NCI-H345 treated with DMSO at 0.1 percent for 48 hours (cell line): ENCODE measurements at regions not wholly inside any gene's neighbourhood (a gene's known extent, or its start where the extent isn't known, plus 50 kb on each side); places are given as distances from the start of the nearest gene placed in this dataset.

ENCODE experiments used
- DNase-seq: peaks from one replicate; lab custom pipeline; 2025; ENCODE audit not compliant: unreplicated experiment; lab: John Stamatoyannopoulos, UW

DNA sequence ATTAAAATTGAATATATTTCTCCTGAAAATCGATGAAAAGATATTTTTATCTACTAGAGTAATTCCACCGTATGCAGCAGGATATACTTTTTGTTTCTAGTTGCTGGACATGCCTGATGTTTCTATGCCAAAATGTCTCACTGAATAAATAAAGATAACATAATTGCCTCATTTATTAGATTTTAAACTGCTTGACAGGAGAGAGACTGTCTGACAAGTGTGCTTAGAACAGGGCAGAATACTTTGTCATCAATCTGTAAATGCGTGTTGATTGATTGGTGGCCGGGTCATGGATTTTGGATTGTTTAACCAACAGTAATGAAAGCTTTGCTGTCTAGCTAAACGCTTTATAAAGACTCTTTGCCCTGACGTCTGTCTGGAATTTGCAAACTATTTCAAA is 339.0 kb downstream of the CHRM3 start:
- no peak for DNase-seq

DNA sequence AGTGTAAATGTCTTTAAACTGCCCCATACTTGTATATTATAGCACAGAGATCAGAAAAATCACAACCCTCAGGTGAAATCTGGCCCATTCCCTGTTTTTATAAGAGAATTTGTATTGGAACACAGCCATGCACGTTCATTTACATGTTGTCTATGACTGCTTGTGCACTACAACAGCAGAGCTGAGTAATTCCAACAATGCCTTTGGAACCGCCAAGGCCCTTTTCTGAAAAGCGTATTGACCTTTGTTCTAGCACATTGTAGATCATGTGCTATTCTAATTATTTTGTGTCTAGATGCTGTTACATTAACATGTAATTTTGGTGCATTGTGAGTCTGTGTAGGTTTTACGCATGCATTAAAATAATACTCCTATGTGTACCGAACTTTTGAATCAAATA is 339.6 kb downstream of the CHRM3 start:
- DNase-seq: no peak

DNA sequence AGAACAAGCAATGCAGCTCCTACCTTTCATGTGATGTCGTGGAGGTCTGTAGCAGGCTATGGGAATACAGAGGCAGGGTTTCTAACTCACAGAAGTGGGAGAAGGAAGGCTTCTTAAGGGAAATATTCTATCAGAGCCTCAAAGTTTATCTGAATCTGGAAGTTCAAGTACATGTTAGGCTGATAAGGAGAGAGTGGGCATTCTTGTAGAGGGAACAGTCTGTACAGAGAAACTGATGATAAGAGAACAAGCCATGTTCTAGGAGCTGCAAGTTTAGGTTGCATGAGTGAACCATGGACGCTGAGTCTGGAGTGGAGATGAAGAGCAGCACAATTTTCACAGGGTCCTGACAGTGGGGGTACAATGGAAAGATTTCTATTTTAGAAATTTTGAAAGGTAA is 344.0 kb downstream of the CHRM3 start:
- DNase-seq: no peak

DNA sequence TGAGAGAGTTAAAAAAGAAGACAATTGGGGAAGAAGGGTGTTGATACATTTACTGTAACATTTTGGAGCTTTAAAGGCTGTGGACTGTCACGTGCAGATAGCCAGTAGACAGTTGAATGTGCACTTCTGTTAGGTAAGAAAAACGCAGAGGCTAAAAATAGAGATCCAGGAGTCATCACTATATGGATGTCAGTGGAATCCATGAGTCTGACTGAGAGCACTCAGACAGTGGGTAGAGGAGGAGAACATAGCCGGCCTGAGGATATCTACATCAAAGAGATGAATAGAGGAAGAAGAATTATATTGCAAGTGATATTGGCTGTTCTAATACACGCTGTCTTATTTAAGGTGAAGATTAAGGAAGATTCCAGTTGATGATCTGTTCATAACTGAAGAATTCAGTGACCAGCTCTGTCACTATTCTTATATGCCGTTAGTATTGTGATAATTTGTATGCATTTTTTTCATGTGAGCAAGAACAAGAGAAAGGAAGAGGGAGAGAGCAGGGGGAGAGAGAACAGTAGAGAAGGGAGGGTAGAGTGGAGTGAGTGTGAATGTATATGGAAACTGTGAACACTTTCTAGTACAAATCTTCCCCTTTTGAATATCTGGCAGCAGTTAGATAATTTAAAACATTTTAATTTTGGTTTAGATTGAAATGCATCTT is 344.8 kb downstream of the CHRM3 start:
- no peak for DNase-seq

DNA sequence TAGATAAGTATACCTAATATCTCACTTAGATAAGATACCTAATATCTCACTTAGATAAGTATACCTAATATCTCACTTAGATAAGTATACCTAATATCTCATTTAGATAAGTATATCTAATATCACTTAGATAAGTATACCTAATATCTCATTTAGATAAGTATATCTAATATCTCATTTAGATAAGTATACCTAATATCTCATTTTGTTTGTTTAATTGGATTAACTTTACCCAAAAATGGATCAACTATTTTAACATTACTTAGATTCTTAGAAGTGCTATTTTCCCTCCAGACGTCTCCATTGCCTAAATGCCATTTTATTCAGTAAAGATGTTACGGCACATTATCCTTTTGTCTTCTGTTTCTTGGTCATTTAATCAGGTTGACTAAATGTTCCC is 346.4 kb downstream of the CHRM3 start:
- no peak for DNase-seq

DNA sequence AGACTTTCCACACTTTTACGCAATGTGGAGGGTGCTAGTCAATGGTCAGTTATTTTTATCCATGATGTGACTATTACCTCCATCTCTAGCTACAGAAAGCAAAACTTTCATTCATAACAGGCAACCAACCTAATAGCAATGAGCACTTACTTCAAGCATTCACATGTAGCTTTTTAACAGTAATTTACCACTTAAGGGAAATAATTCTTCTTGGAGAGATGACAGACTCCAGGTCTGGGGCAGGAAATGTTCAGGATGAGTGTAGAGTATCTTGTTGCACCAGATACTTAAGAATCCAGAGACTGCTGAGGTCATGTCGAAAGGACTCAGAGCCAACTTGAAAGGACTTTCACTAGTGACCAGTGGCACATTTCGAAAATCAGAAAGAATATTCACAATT is 347.6 kb downstream of the CHRM3 start:
- DNase-seq: no peak

DNA sequence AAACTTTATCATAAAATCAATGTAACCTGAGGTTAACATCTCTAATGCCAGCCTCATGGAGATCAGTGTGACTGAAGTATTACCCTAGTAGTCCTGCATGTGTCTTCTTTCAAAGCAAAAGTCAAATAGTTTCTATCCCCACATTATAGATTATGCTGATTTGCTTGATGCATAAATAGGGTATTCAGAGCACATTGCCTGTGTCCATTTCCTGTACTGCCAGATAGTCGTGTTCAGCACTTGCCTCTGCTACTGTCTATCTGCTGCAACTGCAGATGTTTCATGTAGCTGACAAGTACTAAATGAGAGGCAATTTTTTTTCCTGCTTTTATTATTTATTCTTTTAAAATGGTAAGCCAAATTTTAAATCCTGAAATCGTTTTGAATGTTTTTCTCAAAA is 348.7 kb downstream of the CHRM3 start:
- DNase-seq: no peak

DNA sequence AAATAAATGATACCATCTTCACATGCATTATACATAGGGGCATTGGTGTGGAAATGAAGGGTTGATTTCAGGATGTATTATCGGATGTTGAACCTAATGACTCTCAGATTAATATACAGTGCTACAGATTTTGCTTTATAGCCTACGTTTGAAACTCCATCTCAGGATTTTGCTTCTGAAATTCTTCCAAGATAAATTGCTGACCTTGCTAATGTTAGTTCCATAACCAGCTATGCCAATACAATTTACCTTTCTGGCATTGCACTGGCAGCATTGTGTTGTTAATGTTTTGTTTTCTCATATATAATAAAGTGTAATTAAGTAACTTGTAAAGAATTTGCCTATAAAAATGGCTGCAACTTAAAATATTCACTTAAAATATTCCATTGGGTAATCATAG is 350.1 kb downstream of the CHRM3 start:
- DNase-seq: no peak

DNA sequence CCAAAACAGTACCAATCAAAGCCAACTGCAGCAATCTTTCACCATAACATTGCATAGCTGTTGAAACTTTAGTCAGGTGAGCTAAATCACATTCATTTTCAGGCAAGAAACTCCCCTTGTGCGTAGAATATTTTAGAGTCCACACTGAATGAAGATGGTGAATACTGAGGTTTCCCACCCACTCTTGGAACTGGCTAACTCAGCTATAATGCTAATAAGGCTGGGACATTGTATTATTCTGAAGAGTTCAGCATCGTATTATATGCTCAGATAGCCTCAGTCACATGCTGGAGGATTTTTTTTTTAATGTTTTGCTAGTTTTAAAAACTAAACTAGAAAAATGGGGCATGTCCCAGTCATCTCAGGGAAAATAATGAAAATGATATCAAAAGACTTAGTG is 352.3 kb upstream of the FMN2 start:
- DNase-seq: no peak

DNA sequence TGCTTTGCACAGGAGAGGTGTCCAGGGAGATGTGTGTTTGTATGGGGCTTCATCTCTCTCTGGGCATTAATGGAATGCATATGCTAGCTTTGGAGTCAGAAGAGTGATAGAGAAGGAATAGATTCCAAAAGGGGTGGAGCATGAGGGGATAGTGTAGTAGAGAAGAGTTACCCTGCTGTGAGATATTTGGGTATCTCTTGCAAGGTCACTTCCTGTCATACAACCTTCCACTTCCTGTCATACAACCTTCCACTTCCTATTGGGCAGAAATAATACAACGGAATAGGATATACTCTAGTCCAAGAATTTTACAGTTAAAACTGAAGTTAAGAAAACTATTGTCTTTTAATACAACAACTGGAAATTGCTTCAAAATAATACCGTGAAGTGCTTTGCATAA is 351.8 kb upstream of the FMN2 start:
- no peak for DNase-seq

DNA sequence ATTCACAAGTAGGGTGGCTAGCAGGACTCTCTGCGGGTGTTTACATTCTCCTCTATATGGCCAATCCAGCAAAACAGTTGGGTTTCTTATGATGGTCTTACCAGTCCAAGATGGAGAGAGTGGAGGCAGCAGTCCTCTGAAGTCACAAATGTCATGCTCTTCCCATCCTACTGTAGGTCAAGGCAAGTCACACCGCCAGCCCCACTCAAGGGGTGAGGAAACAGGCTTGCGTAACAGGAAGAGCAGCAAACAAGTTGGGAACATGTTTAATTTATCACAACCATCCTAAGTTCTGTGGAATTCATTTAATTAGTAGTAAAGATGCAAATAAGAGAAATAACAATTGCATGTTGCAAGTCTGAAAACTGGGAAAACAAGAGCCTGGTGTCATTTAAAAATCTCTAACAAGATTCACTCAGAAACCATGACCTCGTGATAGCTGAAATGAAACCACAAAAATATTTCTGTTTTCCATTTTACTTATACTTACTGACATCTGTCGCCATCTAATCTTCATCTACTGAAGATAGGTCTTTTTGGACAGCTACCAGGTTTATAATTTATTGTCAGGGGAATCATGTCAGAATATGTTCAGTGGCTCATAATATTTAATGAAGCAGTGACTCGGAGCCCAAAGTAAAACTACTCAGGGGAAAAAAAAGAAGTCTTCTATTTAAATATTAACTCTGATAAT is 349.1 kb upstream of the FMN2 start:
- no peak for DNase-seq

DNA sequence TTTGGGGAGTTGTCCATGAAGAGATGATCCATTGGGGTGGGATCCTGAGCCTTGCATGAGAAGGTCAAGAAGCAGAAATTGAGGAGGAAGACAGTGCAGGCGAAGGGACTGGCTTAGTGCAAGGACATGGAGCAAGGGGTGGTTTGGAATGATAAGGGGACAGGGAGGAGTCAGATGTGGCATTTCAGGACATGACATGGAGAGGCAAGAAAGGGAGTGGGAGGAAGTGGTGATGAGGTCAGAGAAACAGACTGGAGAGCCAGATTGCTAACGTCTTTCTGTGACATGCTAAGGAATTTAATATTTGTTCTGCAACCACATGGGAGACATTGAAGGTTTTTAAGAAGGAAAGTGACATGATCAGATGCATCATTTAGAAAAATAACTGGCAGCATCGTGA is 346.8 kb upstream of the FMN2 start:
- no peak for DNase-seq

DNA sequence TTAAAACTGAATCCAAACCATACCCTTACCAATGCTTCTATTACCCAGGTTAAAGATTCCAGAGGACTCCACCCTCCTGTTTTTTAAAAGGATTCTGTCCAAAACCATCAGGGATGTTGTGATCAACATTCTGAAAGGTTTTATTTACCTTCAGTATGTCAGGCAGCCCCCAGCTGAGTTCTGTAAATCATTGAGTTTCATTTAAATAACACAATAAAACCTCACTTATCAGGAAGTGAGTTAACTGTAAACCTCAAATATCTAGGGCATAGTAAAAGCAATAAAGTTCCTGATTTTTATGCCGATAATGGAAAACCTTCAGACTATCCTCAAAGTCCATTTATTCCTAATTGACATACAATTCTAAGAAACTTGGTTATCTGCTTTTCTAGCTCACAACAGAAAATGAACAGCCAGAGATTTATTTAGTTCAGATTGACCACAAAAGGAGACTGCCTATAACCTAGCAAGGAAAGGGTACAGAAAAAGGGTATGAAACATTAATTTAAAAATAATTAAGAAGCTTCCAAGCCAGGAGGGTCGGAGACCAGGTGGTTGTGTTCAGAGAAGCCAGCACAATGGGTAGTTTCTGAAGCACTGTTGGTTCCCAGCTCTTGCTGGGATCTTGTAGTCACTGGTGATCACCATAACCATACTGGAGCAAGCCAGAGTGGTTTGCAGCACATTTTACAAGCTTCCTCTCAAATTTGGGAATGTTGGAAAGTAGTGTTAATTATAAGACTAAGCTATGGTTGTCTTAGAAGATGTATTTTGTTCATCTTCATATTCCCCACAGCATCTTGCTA is 336.4 kb upstream of the FMN2 start:
- DNase-seq: no peak

DNA sequence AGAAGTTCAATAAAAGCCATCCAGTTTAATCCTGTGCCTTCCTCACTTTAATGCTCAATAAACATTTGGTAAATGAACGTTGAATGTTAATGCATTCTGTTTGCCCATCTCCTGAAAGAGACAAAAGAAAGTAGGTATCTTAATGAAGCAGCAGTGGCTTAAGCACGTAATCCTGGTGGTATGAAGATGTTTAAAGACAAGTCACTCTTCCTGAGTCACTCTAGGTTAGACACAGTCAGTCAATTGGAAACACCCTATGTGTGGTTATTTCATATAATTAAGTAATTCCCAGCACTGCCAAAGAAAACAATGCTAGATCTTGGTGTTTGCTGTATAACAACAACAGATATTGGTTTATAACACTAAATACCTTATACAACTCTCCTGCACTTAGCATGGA is 334.0 kb upstream of the FMN2 start:
- DNase-seq: no peak

DNA sequence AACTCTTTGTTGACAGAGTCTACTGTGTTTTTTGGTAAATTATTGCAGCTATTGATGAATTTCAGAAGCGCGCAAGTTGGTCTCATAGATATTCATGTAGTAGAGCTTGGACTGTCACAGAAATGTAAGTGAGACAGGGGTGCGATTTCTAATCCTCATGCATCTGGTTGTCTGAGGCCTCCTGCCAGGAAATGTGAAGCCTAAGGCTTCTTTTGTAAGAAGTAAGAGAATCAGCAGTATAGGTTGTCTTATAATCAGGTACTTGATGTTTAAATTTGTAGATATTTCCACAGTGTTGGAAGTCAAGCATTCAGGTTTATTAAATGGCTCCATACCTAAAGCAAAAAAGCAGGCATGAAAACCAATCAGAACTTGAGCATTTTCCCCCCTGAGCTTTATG is 332.9 kb upstream of the FMN2 start:
- no peak for DNase-seq

DNA sequence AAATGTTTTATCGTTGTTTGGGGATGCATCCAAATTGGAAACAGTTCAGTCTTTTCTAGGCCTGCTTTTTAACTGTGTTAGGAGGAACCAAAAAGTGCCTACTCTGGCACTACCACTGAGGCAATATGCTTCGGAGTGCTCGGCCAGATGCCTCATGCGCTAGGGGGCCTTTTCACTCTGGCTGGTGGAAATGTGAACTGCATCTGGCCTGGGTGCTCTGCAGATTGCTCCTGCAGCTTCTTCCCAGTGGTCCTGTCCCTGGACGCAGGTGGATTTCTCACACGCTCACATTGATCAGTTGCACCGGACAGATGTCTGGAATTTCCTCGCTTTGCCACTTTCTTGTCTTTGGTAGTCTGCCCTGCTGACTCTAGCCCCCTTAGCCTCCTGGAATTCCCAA is 330.2 kb upstream of the FMN2 start:
- DNase-seq: no peak

DNA sequence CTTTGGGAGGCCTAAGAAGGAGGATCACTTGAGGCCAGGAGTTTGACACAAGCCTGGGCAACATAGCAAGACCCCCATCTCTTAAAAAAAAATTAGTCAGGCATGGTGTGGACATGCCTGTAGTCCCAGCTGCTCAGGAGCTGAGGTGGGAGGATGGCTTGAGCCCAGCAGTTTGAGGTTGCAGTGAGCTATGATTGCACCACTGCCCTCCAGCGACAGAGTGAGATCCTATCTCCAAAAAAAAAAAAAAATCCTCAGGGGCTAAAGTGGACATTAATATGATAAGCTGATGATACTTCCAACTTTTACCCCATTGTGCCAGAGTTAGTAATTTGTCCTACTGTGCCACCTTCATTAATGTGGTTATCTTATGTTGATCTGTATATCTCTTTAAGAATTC is 327.8 kb upstream of the FMN2 start:
- DNase-seq: no peak

DNA sequence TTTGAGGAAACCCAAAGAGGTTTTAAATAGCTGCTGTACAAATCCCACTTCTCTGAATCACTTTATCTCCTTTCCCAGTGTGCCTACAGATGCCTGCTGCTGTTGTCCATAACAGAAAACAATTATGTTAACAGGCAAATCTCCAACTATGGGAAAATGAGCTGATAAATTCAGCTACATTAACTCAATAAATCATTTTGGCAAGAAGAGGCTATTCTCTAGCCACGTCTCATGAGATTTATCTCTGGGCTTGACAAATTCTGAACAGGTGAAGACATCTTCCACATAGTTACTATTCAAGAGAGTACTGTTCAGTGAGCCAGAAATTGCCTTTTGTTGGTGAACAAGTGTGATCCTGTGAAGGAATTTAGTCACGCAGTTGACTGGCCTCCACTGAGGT is 327.1 kb upstream of the FMN2 start:
- DNase-seq: no peak

DNA sequence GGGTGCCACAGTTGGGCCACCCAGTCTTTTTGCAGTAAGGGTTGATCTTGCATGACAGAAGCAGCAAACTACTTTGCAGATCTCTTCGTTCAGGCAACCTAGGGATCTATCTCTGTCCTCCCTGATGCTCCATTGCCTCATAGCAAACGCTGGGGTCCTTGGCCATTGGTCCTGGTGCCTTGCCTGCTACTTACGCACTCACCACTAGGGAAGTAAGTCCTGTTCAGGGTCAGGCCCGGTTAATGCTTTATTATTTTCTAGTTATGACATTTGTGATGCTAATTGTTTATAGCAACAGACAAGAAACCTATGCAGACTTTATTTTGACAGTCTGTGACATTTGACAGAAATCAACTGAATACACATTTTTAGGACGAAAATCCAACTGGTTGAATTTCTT is 326.5 kb upstream of the FMN2 start:
- no peak for DNase-seq

DNA sequence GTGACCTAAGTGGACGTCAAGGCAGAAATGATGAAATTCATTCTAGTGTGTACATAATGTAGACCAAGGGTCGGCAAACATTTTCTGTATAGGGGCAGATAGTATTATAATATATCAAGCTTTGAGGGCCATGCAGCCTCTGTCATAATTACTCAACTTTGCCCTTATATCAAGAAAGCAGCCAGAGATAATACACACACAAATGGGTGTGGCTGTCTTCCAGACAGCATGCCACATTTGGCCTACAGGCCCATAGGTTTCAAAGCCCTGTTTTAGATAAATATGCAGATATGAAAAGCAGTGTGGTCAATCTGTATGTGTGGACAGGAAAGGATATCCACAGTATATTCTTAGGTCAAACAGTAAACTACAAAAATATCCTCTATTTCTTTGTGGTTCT is 320.1 kb upstream of the FMN2 start:
- DNase-seq: no peak

DNA sequence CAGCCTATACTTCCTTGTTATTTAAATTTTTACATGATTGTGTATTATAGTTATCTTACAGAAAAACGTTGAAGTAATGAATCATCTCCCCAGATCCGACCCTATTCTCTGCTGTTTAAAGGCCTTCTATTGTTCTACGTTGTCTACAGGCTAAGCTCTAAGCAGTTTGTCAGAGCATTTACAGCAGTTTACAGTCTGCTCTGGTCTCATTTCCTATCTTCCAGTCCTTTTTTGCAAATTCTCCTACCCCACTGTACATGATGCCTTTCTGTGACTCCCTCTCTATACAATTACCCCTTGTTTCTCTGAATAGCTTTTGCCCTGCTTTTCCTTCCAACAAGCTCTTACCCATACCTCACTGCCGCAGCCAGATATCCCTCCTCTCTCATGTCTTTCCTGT is 319.2 kb upstream of the FMN2 start:
- DNase-seq: no peak

DNA sequence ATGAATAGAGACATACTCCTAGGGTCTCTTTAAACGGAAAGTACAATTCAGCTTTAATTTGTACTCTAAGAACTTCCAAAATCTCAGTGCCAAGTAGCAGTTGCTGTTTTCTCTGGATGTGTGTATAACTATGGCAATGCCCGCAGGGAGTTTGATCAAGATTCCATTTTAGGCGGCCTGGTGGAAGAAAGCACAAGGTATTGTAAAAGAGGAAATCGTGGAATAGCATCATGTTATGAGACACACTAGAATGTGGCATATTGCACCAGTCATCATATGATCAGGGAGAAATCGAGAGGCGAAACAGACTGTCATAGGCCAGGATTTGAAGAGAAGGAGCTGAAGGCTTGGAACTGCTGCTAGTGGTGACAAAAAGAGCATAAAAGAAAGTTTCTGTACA is 316.2 kb upstream of the FMN2 start:
- DNase-seq: no peak
